SK-N-SH (cell line): ENCODE measurements at regions not wholly inside any gene's neighbourhood (a gene's known extent, or its start where the extent isn't known, plus 50 kb on each side); places are given as distances from the start of the nearest gene placed in this dataset.

Experiments
- CTCF ChIA-PET: fragments of 300-600, 350-600 bp; formaldehyde crosslinking; extraction: SDS; loops from one replicate; lab custom pipeline; 2021; lab: Yijun Ruan, JAX
- POLR2A ChIA-PET: fragments of 350-600 bp; sonication (Branson Sonifier 250); formaldehyde crosslinking; extraction: SDS; loops from one replicate; lab custom pipeline; 2020; ENCODE audit warnings: antibody characterized with exemption, inconsistent platforms; lab: Yijun Ruan, JAX
- DNase-seq: peaks from one replicate; pipeline ENCODE4 v3.0.0; 2012
- H2AFZ ChIP-seq: fragments of 200-600 bp; sonication (generic); 2 replicates; pipeline ENCODE4 v1.8.1; 2016; ENCODE audit warnings: antibody characterized with exemption, mild to moderate bottlenecking, low read depth
- H3F3A ChIP-seq: fragments of 200-600 bp; sonication (generic); replicated peaks from 2 replicates; pipeline ENCODE3; 2016; ENCODE audit warnings: antibody characterized with exemption, mild to moderate bottlenecking; ENCODE audit not compliant: insufficient read depth
- H3K27ac ChIP-seq, 2 experiments: fragments of 200-500 bp in 1 of 2; fragments of 200-600 bp in 1 of 2; sonication (Bioruptor generic) in 1 of 2; sonication (generic), shearing (Covaris generic) in 1 of 2; 2 replicates each; pipeline versions ENCODE4 v1.5.1 to v1.6.1; 2014 to 2016; ENCODE audit warnings: low read depth in 2 of 2, inconsistent platforms in 1 of 2, low read length in 1 of 2, mild to moderate bottlenecking in 1 of 2, mixed read lengths in 1 of 2
- H3K27me3 ChIP-seq: fragments of 200-600 bp; sonication (generic), shearing (Covaris generic); 2 replicates; pipeline ENCODE4 v1.6.1; 2016; ENCODE audit warnings: mixed run types; ENCODE audit not compliant: insufficient read depth
- H3K36me3 ChIP-seq, 2 experiments: fragments of 200-500 bp in 1 of 2; fragments of 200-600 bp in 1 of 2; sonication (Bioruptor generic) in 1 of 2; sonication (generic) in 1 of 2; replicated peaks in 1 of 2; 2 replicates each; pipeline versions ENCODE3 to v1.5.1; 2014 to 2016; ENCODE audit warnings: low read length in 1 of 2, mild to moderate bottlenecking in 1 of 2; ENCODE audit not compliant: insufficient read depth in 2 of 2, control insufficient read depth in 1 of 2
- H3K4me1 ChIP-seq, 2 experiments: fragments of 200-500 bp in 1 of 2; fragments of 200-600 bp in 1 of 2; sonication (Bioruptor generic) in 1 of 2; sonication (generic), shearing (Covaris generic) in 1 of 2; 2 replicates each; pipeline versions ENCODE4 v1.5.1 to v1.6.1; 2014 to 2016; ENCODE audit warnings: low read depth in 1 of 2, low read length in 1 of 2, mixed run types in 1 of 2; ENCODE audit not compliant: insufficient read depth in 2 of 2, control insufficient read depth in 1 of 2
- H3K4me2 ChIP-seq: fragments of 200-600 bp; sonication (generic), shearing (Covaris generic); 2 replicates; pipeline ENCODE4 v1.6.1; 2017; ENCODE audit warnings: mixed run types
- H3K4me3 ChIP-seq, 2 experiments: fragments of 200-500 bp in 1 of 2; fragments of 200-600 bp in 1 of 2; sonication (Bioruptor generic) in 1 of 2; sonication (generic), shearing (Covaris generic) in 1 of 2; 2 replicates each; pipeline versions ENCODE4 v1.5.1 to v1.8.1; 2014 to 2016; ENCODE audit warnings: low read depth in 2 of 2, inconsistent platforms in 1 of 2, low read length in 1 of 2, mild to moderate bottlenecking in 1 of 2, mixed read lengths in 1 of 2, moderate library complexity in 1 of 2
- H3K79me2 ChIP-seq: fragments of 200-600 bp; sonication (generic); 2 replicates; pipeline ENCODE4 v1.8.1; 2017; ENCODE audit warnings: mild to moderate bottlenecking; ENCODE audit not compliant: insufficient read depth
- H3K9ac ChIP-seq: fragments of 200-600 bp; sonication (generic); 2 replicates; pipeline ENCODE4 v1.6.1; 2017; ENCODE audit warnings: mixed run types
- H3K9me2 ChIP-seq: fragments of 200-600 bp; sonication (generic); 2 replicates; pipeline ENCODE4 v1.6.1; 2017; ENCODE audit warnings: mixed run types
- H3K9me3 ChIP-seq: fragments of 200-600 bp; sonication (generic); 2 replicates; pipeline ENCODE4 v1.6.1; 2017; ENCODE audit warnings: mixed run types, mild to moderate bottlenecking, moderate library complexity
- H4K20me1 ChIP-seq: fragments of 200-600 bp; sonication (generic); 2 replicates; pipeline ENCODE4 v1.6.1; 2017; ENCODE audit warnings: mild to moderate bottlenecking, mixed run types; ENCODE audit not compliant: insufficient read depth
- CHD2 ChIP-seq: fragments of 150-350 bp; IDR thresholded peaks from 2 replicates; pipeline ENCODE4 v1.6.1; 2018; ENCODE audit warnings: low read length; ENCODE audit not compliant: partially characterized antibody
- FOXM1 ChIP-seq: IDR thresholded peaks from 2 replicates; pipeline ENCODE4 v1.4.0; 2012; ENCODE audit warnings: low read depth, mild to moderate bottlenecking
- GABPA ChIP-seq: IDR thresholded peaks from 2 replicates; pipeline ENCODE4 v1.4.0; 2012; ENCODE audit warnings: low read depth, mild to moderate bottlenecking
- MXI1 ChIP-seq: IDR thresholded peaks from 2 replicates; pipeline ENCODE4 v1.6.1; 2012; ENCODE audit warnings: mild to moderate bottlenecking, low read depth, low read length, improper control_type of control experiment
- POLR2AphosphoS5 ChIP-seq: IDR thresholded peaks from 2 replicates; pipeline ENCODE4 v1.6.1; 2012; ENCODE audit warnings: low read depth, low read length
- RAD21 ChIP-seq: IDR thresholded peaks from 2 replicates; pipeline ENCODE4 v1.6.1; 2012; ENCODE audit warnings: mild to moderate bottlenecking, low read length
- RXRA ChIP-seq: IDR thresholded peaks from 2 replicates; pipeline ENCODE4 v1.4.0; 2012; ENCODE audit warnings: low read depth, mild to moderate bottlenecking, borderline replicate concordance
- TAF1 ChIP-seq: IDR thresholded peaks from 2 replicates; pipeline ENCODE4 v1.6.1; 2012; ENCODE audit warnings: low read depth, mild to moderate bottlenecking, low read length, moderate library complexity, borderline replicate concordance
- WGBS: methylation state at CpG from one replicate; pipeline ENCODE4 v1.1.6; 2017; ENCODE audit warnings: low lambda C conversion rate; 5-methylcytosine and 5-hydroxymethylcytosine counted together
- TF ChIP-seq, protein P1 (sequence below): IDR thresholded peaks from 2 replicates; pipeline ENCODE4 v1.4.0; 2012; ENCODE audit warnings: low read depth, borderline replicate concordance
- TF ChIP-seq, protein P2 (sequence below): IDR thresholded peaks from 2 replicates; pipeline ENCODE4 v1.6.1; 2012; ENCODE audit warnings: mild to moderate bottlenecking, low read depth, low read length, moderate library complexity
- TF ChIP-seq, protein P3 (sequence below): fragments of 200-600 bp; sonication (generic); IDR thresholded peaks from 2 replicates; pipeline ENCODE4 v1.6.1; 2017; ENCODE audit warnings: antibody characterized with exemption, mild to moderate bottlenecking, moderate library complexity
- TF ChIP-seq, protein P4 (sequence below): IDR thresholded peaks from 2 replicates; pipeline ENCODE4; 2012
- TF ChIP-seq, protein P5 (sequence below): IDR thresholded peaks from 2 replicates; pipeline ENCODE4 v1.4.0; 2012; ENCODE audit warnings: low read depth

DNA sequence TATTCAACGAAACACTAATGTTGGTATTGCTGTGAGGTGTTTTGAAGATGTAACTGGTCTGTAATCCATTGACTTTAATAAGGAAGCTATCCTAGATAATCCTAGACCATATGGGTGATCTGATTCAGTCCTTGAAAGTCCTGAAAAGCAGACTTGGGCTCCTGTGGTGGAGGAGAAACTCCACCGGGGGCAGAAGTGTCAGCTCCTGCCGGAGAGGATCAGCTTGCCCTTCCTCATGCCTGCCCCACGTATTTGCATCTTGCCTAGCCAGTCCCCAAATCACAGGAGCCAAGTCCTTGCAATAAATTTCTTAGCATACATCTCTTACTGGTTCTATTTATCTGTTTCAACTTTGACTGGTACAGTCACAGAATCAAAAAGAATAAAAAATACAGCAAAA, 144.2 kb upstream of the DLGAP1 start (continued):
- TF ChIP-seq, protein P1, sequence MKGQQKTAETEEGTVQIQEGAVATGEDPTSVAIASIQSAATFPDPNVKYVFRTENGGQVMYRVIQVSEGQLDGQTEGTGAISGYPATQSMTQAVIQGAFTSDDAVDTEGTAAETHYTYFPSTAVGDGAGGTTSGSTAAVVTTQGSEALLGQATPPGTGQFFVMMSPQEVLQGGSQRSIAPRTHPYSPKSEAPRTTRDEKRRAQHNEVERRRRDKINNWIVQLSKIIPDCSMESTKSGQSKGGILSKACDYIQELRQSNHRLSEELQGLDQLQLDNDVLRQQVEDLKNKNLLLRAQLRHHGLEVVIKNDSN = no peak
- TF ChIP-seq CHD2 = no peak

DNA sequence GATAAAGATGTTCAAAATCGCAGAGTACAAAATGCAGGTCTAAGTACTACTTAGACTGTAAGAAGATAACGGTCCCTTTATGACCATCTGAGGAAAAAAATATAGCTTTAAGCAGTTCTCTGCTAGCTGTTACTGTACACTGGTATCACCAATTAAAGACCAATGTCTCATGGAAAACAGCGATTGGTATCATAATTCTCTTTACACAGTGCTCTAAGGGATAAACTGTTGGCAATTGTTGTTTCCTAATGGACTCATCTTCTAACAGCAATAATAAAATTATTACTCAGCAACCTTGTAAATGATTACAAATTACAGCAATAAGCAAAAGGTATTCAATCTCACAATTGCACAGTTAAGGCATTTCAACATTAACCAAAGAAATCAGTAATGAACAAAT, 142.2 kb upstream of the DLGAP1 start:
- no peak overlapping the region for H2AFZ ChIP-seq
- H3K9me2 ChIP-seq = no peaks in the 10 kb centered on the region; the same call in 1 of the 2 replicates
- H3K9me3 ChIP-seq = peaks cover 10% of the 10 kb centered on the region; the same call in 1 of the 2 replicates
- 1% methylated on average over 3 of the region's 3 CpGs for WGBS
- H3K4me1 ChIP-seq = no peaks in the 10 kb centered on the region
- H4K20me1 ChIP-seq = no peaks in the 10 kb centered on the region
- POLR2A ChIA-PET = no interaction called here
- no peak overlapping the region for H3K9ac ChIP-seq
- H3K4me2 ChIP-seq = no peak overlapping the region
- no peaks in the 10 kb centered on the region for H3K27me3 ChIP-seq
- no peaks in the 10 kb centered on the region for H3K79me2 ChIP-seq
- H3K27ac ChIP-seq = no peak overlapping the region
- no peak for TF ChIP-seq GABPA
- TF ChIP-seq FOXM1 = no peak
- no peak for TF ChIP-seq TAF1
- TF ChIP-seq POLR2AphosphoS5 = no peak
- TF ChIP-seq, protein P2, sequence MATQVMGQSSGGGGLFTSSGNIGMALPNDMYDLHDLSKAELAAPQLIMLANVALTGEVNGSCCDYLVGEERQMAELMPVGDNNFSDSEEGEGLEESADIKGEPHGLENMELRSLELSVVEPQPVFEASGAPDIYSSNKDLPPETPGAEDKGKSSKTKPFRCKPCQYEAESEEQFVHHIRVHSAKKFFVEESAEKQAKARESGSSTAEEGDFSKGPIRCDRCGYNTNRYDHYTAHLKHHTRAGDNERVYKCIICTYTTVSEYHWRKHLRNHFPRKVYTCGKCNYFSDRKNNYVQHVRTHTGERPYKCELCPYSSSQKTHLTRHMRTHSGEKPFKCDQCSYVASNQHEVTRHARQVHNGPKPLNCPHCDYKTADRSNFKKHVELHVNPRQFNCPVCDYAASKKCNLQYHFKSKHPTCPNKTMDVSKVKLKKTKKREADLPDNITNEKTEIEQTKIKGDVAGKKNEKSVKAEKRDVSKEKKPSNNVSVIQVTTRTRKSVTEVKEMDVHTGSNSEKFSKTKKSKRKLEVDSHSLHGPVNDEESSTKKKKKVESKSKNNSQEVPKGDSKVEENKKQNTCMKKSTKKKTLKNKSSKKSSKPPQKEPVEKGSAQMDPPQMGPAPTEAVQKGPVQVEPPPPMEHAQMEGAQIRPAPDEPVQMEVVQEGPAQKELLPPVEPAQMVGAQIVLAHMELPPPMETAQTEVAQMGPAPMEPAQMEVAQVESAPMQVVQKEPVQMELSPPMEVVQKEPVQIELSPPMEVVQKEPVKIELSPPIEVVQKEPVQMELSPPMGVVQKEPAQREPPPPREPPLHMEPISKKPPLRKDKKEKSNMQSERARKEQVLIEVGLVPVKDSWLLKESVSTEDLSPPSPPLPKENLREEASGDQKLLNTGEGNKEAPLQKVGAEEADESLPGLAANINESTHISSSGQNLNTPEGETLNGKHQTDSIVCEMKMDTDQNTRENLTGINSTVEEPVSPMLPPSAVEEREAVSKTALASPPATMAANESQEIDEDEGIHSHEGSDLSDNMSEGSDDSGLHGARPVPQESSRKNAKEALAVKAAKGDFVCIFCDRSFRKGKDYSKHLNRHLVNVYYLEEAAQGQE = no peak
- TF ChIP-seq, all 33 proteins: peak for 0
- DNase-seq = no peak
- Histone ChIP-seq H3K36me3 (no peaks in the 10 kb centered on the region), H3F3A (no peaks in the 10 kb centered on the region), H3K4me3 (no peak overlapping the region)
- CTCF ChIA-PET = no interaction called here

DNA sequence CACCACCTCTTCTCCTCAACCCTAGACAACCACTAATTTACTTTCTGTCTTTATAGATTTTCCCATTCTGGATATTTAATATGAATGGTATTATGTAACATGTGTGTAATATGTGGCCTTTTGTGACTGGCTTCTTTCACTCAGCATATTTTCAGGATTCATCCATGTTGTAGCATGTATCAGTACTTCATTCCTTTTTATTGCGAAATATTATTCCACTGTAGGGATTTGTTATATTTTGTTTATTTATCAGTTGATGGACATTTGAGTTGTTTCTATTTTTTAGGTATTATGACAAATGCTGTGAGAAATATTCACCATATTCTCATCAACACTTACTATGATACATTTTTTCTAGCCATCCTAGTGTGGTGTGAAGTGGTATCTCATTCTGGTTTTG, 138.8 kb upstream of the DLGAP1 start:
- Histone ChIP-seq H3K27ac (no peak overlapping the region), H2AFZ (no peak overlapping the region), H3K9me2 (no peaks in the 10 kb centered on the region), H3K9me3 (peaks cover 11% of the 10 kb centered on the region; the same call in 1 of the 2 replicates), H3K9ac (no peak overlapping the region), H3K36me3 (no peaks in the 10 kb centered on the region), H3K4me3 (no peak overlapping the region), H3F3A (no peaks in the 10 kb centered on the region), H3K27me3 (no peaks in the 10 kb centered on the region), H3K79me2 (no peaks in the 10 kb centered on the region), H4K20me1 (no peaks in the 10 kb centered on the region), H3K4me2 (no peak overlapping the region), H3K4me1 (no peaks in the 10 kb centered on the region)
- CTCF ChIA-PET = no interaction called here
- POLR2A ChIA-PET = no interaction called here
- DNase-seq = no peak
- WGBS = 0% methylated on average over 1 of the region's 1 CpG
- TF ChIP-seq RAD21 (no peak), GABPA (no peak), RXRA (no peak), MXI1 (no peak), POLR2AphosphoS5 (no peak)
- TF ChIP-seq, protein P1 = no peak
- TF ChIP-seq, protein P3, sequence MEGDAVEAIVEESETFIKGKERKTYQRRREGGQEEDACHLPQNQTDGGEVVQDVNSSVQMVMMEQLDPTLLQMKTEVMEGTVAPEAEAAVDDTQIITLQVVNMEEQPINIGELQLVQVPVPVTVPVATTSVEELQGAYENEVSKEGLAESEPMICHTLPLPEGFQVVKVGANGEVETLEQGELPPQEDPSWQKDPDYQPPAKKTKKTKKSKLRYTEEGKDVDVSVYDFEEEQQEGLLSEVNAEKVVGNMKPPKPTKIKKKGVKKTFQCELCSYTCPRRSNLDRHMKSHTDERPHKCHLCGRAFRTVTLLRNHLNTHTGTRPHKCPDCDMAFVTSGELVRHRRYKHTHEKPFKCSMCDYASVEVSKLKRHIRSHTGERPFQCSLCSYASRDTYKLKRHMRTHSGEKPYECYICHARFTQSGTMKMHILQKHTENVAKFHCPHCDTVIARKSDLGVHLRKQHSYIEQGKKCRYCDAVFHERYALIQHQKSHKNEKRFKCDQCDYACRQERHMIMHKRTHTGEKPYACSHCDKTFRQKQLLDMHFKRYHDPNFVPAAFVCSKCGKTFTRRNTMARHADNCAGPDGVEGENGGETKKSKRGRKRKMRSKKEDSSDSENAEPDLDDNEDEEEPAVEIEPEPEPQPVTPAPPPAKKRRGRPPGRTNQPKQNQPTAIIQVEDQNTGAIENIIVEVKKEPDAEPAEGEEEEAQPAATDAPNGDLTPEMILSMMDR = no peak
- TF ChIP-seq, protein P4, sequence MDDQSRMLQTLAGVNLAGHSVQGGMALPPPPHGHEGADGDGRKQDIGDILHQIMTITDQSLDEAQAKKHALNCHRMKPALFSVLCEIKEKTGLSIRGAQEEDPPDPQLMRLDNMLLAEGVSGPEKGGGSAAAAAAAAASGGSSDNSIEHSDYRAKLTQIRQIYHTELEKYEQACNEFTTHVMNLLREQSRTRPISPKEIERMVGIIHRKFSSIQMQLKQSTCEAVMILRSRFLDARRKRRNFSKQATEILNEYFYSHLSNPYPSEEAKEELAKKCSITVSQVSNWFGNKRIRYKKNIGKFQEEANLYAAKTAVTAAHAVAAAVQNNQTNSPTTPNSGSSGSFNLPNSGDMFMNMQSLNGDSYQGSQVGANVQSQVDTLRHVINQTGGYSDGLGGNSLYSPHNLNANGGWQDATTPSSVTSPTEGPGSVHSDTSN = no peak
- TF ChIP-seq, protein P5, sequence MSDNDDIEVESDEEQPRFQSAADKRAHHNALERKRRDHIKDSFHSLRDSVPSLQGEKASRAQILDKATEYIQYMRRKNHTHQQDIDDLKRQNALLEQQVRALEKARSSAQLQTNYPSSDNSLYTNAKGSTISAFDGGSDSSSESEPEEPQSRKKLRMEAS = no peak
- TF ChIP-seq, protein P2 = no peak
